ENCODE measurements at regions not wholly inside any gene's neighbourhood (a gene's known extent, or its start where the extent isn't known, plus 50 kb on each side); places are given as distances from the start of the nearest gene placed in this dataset.

DNA sequence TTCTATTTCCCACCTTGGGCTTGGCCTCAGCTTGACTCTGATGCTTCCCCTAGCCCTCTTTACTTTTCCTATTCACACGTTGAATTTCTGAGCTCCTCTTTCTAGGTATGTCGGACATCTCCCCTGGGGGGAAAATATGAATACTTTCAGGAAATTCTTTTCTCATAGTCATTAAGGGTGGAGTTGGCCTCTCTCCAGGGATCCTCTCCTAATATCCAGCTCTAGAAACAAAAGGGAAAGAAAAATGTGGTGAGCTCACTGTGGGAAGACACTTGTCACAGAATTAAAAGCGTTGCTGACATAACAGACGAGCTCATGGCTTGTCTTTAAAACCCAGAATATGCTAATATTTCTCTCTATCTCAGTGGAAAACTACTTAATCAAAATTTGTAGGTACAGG, 132.7 kb upstream of the MEX3C start:
- H3K14ac ChIP-seq (ENCODE audit: insufficient read length), result no peak overlapping the region
- no peak overlapping the region for H2AK5ac ChIP-seq (ENCODE audit: low read depth, low read length)
- no peaks in the 10 kb centered on the region for H3K79me1 ChIP-seq (ENCODE audit: low read depth, low read length)
- no peaks in the 10 kb centered on the region for H3K27me3 ChIP-seq (replicated peaks in 1 of 4; ENCODE audit: control insufficient read depth in 3 of 4, extremely low read depth in 1 of 4, insufficient read depth in 3 of 4, low read length in 3 of 4)
- H2BK120ac ChIP-seq (replicated peaks; ENCODE audit: low read depth, low read length), result no peak overlapping the region
- no peak overlapping the region for H4K91ac ChIP-seq (replicated peaks; ENCODE audit: insufficient read length, low read length)
- H3K18ac ChIP-seq (ENCODE audit: extremely low read depth, low read length), result no peak overlapping the region
- no peaks in the 10 kb centered on the region for H3K23me2 ChIP-seq (ENCODE audit: low read depth, low read length)
- no peak overlapping the region for H2BK12ac ChIP-seq (ENCODE audit: low read depth, low read length)
- no peak overlapping the region for H3K9ac ChIP-seq (replicated peaks in 1 of 4; ENCODE audit: extremely low read depth in 1 of 4, low read depth in 3 of 4, low read length in 3 of 4)
- no peak overlapping the region for H3K27ac ChIP-seq (ENCODE audit: low read depth, low read length)
- POLR2A ChIA-PET (ENCODE audit: partially characterized antibody), result no interaction called here
- H3K36me3 ChIP-seq (ENCODE audit: control insufficient read depth in 2 of 4, insufficient read depth in 4 of 4, low read length in 3 of 4), result no peaks in the 10 kb centered on the region
- CTCF ChIA-PET (ENCODE audit: partially characterized antibody), result interaction anchor here (0.8 to 1.2 kb wide), 3 partner anchors 52 to 55 kb away, joined by 3 read pairs; no protein-coding TSS in a partner anchor
- DNase-seq (ENCODE audit: low read depth in 1 of 2, low spot score in 2 of 2) (no peak), FAIRE-seq (no peak)
- H3K4me3 ChIP-seq (ENCODE audit: extremely low read depth in 1 of 4, insufficient read depth in 2 of 4, low read depth in 3 of 4, low read length in 4 of 4), result no peak overlapping the region
- no peak overlapping the region for H3K4me2 ChIP-seq (ENCODE audit: insufficient read depth in 1 of 2, low read depth in 2 of 2, low read length in 2 of 2)
- H3K79me2 ChIP-seq (ENCODE audit: control insufficient read depth in 1 of 2, insufficient read depth in 2 of 2, low read length in 2 of 2), result no peaks in the 10 kb centered on the region
- no peaks in the 10 kb centered on the region for H3K9me3 ChIP-seq (ENCODE audit: insufficient read depth in 2 of 2, low read depth in 1 of 2, low read length in 1 of 2)
- no peak overlapping the region for H2BK20ac ChIP-seq (ENCODE audit: low read length)
- H3K4ac ChIP-seq (replicated peaks; ENCODE audit: insufficient read length, low read depth, low read length), result no peak overlapping the region
- H4K5ac ChIP-seq (ENCODE audit: insufficient read length, low read depth, low read length), result no peak overlapping the region
- no peaks in the 10 kb centered on the region for H3K4me1 ChIP-seq (replicated peaks in 1 of 4; ENCODE audit: control insufficient read depth in 3 of 4, insufficient read depth in 4 of 4, low read length in 3 of 4)
- H4K20me1 ChIP-seq (replicated peaks in 1 of 2; ENCODE audit: control insufficient read depth in 1 of 2, insufficient read depth in 2 of 2, low read length in 2 of 2), result no peaks in the 10 kb centered on the region
- TF ChIP-seq CHD1 (IDR thresholded peaks at IDR 0.05; ENCODE audit: low read depth, low read length) (no peak), CBX8 (IDR thresholded peaks at IDR 0.05; ENCODE audit: borderline replicate concordance, low read depth, low read length) (no peak), FOSL1 (IDR thresholded peaks at IDR 0.05; ENCODE audit: insufficient read depth, low read depth, low read length) (no peak), MAFK (IDR thresholded peaks at IDR 0.05; ENCODE audit: low read depth, low read length) (no peak), SRF (IDR thresholded peaks at IDR 0.05; ENCODE audit: low read depth, low read length) (no peak), CREB1 (IDR thresholded peaks at IDR 0.05) (no peak), EGR1 (IDR thresholded peaks at IDR 0.05; ENCODE audit: borderline replicate concordance, low read depth, low read length) (no peak), SIX5 (IDR thresholded peaks at IDR 0.05; ENCODE audit: low read depth, low read length) (no peak), TEAD4 (IDR thresholded peaks at IDR 0.05; ENCODE audit: low read depth, low read length) (no peak), RXRA (IDR thresholded peaks at IDR 0.05; ENCODE audit: insufficient read depth, low read depth, low read length) (no peak), SUZ12 (IDR thresholded peaks at IDR 0.05; ENCODE audit: low read length) (no peak), TCF12 (IDR thresholded peaks at IDR 0.05; ENCODE audit: low read depth, low read length) (no peak), POLR2AphosphoS5 (IDR thresholded peaks at IDR 0.05; ENCODE audit: low read depth, low read length) (no peak), HDAC6 (IDR thresholded peaks at IDR 0.05; ENCODE audit: low read depth, low read length) (no peak)
- no peak overlapping the region for H2BK5ac ChIP-seq (ENCODE audit: low read depth, low read length)
- no peak overlapping the region for H3K56ac ChIP-seq (replicated peaks; ENCODE audit: insufficient read length, low read depth, low read length)
- H3K23ac ChIP-seq (ENCODE audit: insufficient read length), result no peak overlapping the region
- no peak overlapping the region for H2BK15ac ChIP-seq (ENCODE audit: low read length)
- H2AFZ ChIP-seq (ENCODE audit: low read length), result no peak overlapping the region
- no peak overlapping the region for H4K8ac ChIP-seq (ENCODE audit: extremely low read depth, insufficient read depth, low read length)
- 77% methylated on average over 4 of the region's 4 CpGs; no CpG with 5 or more reads in 1 of the 2 experiments for WGBS, 2 experiments (ENCODE audit: extremely low coverage in 1 of 2, insufficient coverage in 1 of 2, insufficient read length in 1 of 2, insufficient replicate concordance in 2 of 2, low coverage in 1 of 2, low lambda C conversion rate in 2 of 2, missing lambda C conversion rate in 1 of 2)
